Skeletal muscle satellite cell (primary cell): ENCODE measurements at regions not wholly inside any gene's neighbourhood (a gene's known extent, or its start where the extent isn't known, plus 50 kb on each side); places are given as distances from the start of the nearest gene placed in this dataset.

Experiments used
- H3K27me3 ChIP-seq: 2 replicates; pipeline ENCODE4 v1.7.0; 2013; ENCODE audit warnings: low read length; ENCODE audit not compliant: control insufficient read depth, insufficient read depth
- H3K36me3 ChIP-seq: 2 replicates; pipeline ENCODE4 v1.7.0; 2013; ENCODE audit warnings: mild to moderate bottlenecking, control low read depth, low read length; ENCODE audit not compliant: insufficient read depth
- H3K4me1 ChIP-seq: 2 replicates; pipeline ENCODE4 v1.7.0; 2013; ENCODE audit warnings: low read length; ENCODE audit not compliant: control insufficient read depth, insufficient read depth
- H3K4me2 ChIP-seq: 2 replicates; pipeline ENCODE4 v1.7.0; 2013; ENCODE audit warnings: mild to moderate bottlenecking, low read length
- H3K4me3 ChIP-seq: 2 replicates; pipeline ENCODE4 v1.7.0; 2013; ENCODE audit warnings: low read length
- H3K9ac ChIP-seq: 2 replicates; pipeline ENCODE4 v1.7.0; 2013; ENCODE audit warnings: mild to moderate bottlenecking, low read depth, low read length, moderate library complexity
- H3K9me3 ChIP-seq: replicated peaks from 2 replicates; pipeline ENCODE4 v1.7.0; 2013; ENCODE audit warnings: mild to moderate bottlenecking, control low read depth, low read length

GRCh38 chr5:74576941-74577456 is 63.5 kb downstream of the ENC1 start:
- Histone ChIP-seq H3K4me2 (no peak overlapping the region), H3K4me3 (no peak overlapping the region)

GRCh38 chr5:74575741-74576538 is 64.6 kb downstream of the ENC1 start:
- Histone ChIP-seq H3K4me2 (peak overlapping the region; percentile 52), H3K9ac (no peak overlapping the region), H3K4me1 (peaks cover 12% of the 10 kb centered on the region), H3K36me3 (no peaks in the 10 kb centered on the region), H3K27me3 (no peaks in the 10 kb centered on the region), H3K9me3 (no peaks in the 10 kb centered on the region), H3K4me3 (no peak overlapping the region)

More at GRCh38 chr5:74576941-74577456, 63.5 kb downstream of the ENC1 start:
- Histone ChIP-seq H3K9ac (no peak overlapping the region), H3K4me1 (peaks cover 12% of the 10 kb centered on the region), H3K36me3 (no peaks in the 10 kb centered on the region), H3K27me3 (no peaks in the 10 kb centered on the region), H3K9me3 (no peaks in the 10 kb centered on the region)

DNA sequence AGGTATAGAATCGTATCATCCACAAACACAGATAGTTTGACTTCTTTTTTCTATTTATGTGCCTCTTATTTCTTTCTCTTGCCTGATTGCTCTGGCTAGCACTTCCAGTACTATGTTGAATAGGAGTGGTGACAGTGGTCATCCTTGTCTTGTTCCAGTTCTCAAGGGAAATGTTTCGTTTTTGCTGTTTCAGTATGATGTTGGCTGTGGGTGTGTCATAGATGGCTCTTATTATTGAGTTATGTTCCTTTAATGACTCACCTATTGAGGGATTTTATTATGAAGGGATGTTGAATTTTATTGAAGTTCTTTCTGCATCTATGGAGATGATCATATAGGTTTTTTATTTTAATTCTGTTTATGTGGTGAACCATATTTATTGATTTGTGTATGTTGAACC is 70.3 kb downstream of the ENC1 start:
- Histone ChIP-seq H3K9ac (no peak overlapping the region), H3K9me3 (no peaks in the 10 kb centered on the region), H3K27me3 (no peaks in the 10 kb centered on the region), H3K4me3 (no peak overlapping the region), H3K4me1 (peaks cover 3% of the 10 kb centered on the region), H3K36me3 (no peaks in the 10 kb centered on the region), H3K4me2 (no peak overlapping the region)

DNA sequence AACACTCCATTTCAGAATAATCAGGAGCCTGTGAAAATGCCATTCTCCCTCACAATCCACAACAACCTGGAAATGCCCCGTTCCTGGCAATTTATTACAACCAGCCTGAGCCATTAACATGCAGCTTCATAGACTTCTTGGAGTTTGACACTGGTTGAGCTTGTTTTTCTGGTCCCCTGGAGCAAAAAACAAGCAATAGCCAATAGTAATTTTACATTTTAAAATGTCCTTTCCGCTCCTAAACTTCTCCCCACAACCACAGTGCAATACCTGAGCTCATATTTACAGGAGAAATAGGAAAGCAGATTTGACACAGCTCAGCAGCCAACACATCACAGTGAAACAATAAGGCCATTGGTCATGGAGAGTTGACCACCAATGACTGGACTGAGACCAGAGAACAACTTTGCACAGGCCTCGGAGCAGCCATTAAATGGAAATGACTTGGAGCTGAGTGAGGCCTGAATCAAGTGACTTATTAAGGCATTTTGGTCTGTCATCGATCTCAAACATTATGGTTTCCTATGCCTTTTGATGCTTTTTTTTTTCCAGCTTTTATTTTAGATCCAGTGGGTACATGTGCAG is 73.0 kb downstream of the ENC1 start:
- Histone ChIP-seq H3K4me3 (no peak overlapping the region), H3K27me3 (no peaks in the 10 kb centered on the region), H3K4me1 (no peaks in the 10 kb centered on the region), H3K4me2 (no peak overlapping the region), H3K36me3 (no peaks in the 10 kb centered on the region), H3K9ac (no peak overlapping the region), H3K9me3 (no peaks in the 10 kb centered on the region)

GRCh38 chr5:74562122-74562521 is 78.4 kb downstream of the ENC1 start:
- Histone ChIP-seq H3K4me1 (no peaks in the 10 kb centered on the region), H3K9ac (no peak overlapping the region), H3K27me3 (no peaks in the 10 kb centered on the region), H3K9me3 (no peaks in the 10 kb centered on the region), H3K4me3 (no peak overlapping the region), H3K36me3 (no peaks in the 10 kb centered on the region), H3K4me2 (no peak overlapping the region)

DNA sequence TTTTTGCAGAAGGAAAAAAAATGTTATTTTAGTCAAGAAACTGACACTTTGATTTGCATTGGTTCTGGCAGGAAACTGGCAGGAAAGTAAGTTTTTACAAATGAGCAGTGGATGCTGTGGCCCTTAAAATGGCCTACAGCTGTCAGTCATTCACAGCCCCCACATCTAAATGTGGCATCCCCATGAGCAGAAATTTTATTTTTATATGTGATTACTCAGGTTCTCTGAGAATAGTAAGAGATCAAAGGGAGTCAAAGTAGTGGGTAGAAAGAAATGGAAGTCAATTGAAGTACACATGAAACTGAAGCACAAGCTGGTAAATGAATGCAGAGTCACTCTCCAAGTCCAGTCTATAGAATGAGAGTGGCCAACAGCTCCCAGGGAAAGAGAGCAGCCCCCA is 80.3 kb downstream of the ENC1 start:
- Histone ChIP-seq H3K9ac (no peak overlapping the region), H3K36me3 (no peaks in the 10 kb centered on the region), H3K27me3 (no peaks in the 10 kb centered on the region), H3K4me3 (no peak overlapping the region), H3K4me1 (no peaks in the 10 kb centered on the region), H3K9me3 (no peaks in the 10 kb centered on the region), H3K4me2 (no peak overlapping the region)

DNA sequence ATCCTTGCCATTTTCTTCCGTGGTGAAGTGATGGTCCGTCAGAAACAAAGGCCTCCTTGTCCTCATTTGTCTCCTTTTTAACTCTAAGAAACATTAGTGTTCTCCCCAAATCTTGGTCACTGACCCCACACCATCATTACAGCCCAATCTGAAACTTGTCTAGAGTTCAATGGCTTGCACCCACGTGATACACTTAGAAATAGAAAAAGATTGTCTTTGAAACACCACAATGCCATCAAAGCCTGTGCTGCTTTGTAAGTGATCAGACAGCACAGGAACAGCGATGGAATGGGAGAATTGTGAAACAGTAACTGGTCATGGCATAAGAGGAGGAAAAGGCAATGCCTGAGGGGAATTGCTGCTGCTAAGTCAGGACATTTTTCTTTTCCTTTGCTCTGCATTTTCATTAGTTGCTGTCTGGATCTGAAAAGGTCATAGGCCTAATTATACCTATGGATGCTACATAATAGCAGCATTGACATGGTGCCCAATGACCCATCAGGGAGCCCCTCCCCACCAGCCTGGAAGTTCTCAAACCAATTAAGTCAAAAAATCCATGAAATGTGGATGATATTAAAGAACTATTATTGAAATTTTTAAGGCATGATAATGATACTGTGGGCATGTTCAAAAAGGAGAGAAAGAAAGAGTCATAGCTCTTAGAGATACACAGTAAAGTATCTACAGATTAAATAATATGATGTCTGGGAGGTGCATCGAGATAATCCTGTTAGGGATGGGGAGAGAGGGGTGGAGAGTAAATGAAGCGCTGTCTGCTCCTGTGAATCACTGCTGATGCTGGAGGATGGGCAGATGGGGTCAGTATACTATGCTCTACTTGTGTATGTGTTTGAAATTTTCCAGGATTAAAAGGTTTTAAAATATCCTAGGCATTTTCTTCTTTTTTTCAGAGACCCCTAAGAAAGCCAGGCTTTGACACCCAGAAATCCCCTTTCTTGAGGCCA is 83.6 kb downstream of the ENC1 start:
- Histone ChIP-seq H3K9ac (no peak overlapping the region), H3K27me3 (no peaks in the 10 kb centered on the region), H3K9me3 (no peaks in the 10 kb centered on the region), H3K4me1 (no peaks in the 10 kb centered on the region), H3K4me3 (no peak overlapping the region), H3K4me2 (no peak overlapping the region), H3K36me3 (no peaks in the 10 kb centered on the region)

DNA sequence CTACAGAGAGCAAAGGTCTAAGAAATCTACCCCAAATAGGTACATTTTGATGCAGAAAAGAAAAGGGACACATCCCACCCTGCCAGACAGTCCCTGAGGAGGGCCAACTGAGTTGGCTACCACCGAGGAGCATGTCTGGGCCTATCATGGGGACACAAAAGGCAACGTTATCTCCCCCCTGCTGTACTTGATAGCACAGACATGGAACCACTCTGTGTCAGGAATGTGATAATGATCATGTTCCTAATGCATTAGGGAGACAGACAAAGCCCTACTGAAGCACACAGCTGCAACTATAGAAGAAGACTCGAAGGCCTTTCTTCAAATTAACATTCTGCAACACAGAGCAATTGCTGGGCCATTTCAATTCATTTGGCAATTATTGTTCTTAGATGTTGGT is 84.5 kb downstream of the ENC1 start:
- Histone ChIP-seq H3K4me1 (no peaks in the 10 kb centered on the region), H3K9me3 (no peaks in the 10 kb centered on the region), H3K36me3 (no peaks in the 10 kb centered on the region)

GRCh38 chr5:74552101-74552500 is 88.4 kb downstream of the ENC1 start:
- H3K36me3 ChIP-seq, result no peaks in the 10 kb centered on the region
- H3K9ac ChIP-seq, result no peak overlapping the region
- H3K9me3 ChIP-seq, result no peaks in the 10 kb centered on the region
- no peak overlapping the region for H3K4me3 ChIP-seq
- no peaks in the 10 kb centered on the region for H3K4me1 ChIP-seq
- no peak overlapping the region for H3K4me2 ChIP-seq
- H3K27me3 ChIP-seq, result no peaks in the 10 kb centered on the region

More for the DNA sequence above, 84.5 kb downstream of the ENC1 start:
- Histone ChIP-seq H3K27me3 (no peaks in the 10 kb centered on the region), H3K9ac (no peak overlapping the region), H3K4me2 (no peak overlapping the region), H3K4me3 (no peak overlapping the region)

DNA sequence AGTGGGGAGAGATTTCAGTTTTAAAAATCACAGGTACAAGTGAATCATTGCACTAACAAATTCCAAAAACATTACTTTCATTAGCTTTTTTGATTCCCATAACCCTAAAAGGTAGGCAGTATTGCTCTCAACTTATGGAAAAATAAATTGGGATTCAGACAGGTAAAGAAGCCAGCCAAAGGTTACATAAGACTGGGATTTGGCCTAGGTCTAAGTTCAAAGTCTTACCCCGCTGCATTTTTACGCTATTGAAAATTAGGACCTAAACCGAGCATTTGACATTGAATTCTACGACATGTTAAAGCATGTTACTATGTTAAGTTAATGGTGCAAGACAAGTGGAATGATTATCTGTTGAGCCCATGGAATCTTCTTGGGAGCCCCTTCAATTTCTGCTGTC is 89.6 kb downstream of the ENC1 start:
- Histone ChIP-seq H3K4me2 (no peak overlapping the region), H3K4me1 (no peaks in the 10 kb centered on the region), H3K27me3 (no peaks in the 10 kb centered on the region), H3K36me3 (no peaks in the 10 kb centered on the region), H3K9me3 (no peaks in the 10 kb centered on the region), H3K4me3 (no peak overlapping the region), H3K9ac (no peak overlapping the region)

GRCh38 chr5:74549384-74549783 is 91.1 kb downstream of the ENC1 start:
- H3K4me1 ChIP-seq, result no peaks in the 10 kb centered on the region
- no peak overlapping the region for H3K9ac ChIP-seq
- H3K36me3 ChIP-seq, result no peaks in the 10 kb centered on the region
- no peak overlapping the region for H3K4me3 ChIP-seq
- no peak overlapping the region for H3K4me2 ChIP-seq
- H3K27me3 ChIP-seq, result no peaks in the 10 kb centered on the region
- H3K9me3 ChIP-seq, result no peaks in the 10 kb centered on the region
